ENCODE measurements at regions not wholly inside any gene's neighbourhood (a gene's known extent, or its start where the extent isn't known, plus 50 kb on each side); places are given as distances from the start of the nearest gene placed in this dataset.
"Not testable (repeated sequence)": the region's sequence is repeated elsewhere in the genome, so short reads cannot be mapped to it uniquely, and the experiment has no call there.

GRCh38 chr16:65751622-65752521, 614.6 kb upstream of the CDH5 start:
- DNase-seq, result no peak

- DNase-seq, result no peak
These were observed 617.0 kb upstream of the CDH5 start for GRCh38 chr16:65749506-65749905.

GRCh38 chr16:65746941-65747340, 619.5 kb upstream of the CDH5 start:
- no peak for DNase-seq

- no peak for DNase-seq
These were observed 621.2 kb upstream of the CDH5 start for GRCh38 chr16:65745201-65745708.

GRCh38 chr16:65744401-65744800, 622.1 kb upstream of the CDH5 start:
- no peak for DNase-seq

- no peak for DNase-seq
These were observed 621.7 kb upstream of the CDH11 start for GRCh38 chr16:65743558-65743957.

GRCh38 chr16:65740711-65741110, 618.8 kb upstream of the CDH11 start:
- no peak for DNase-seq

GRCh38 chr16:65739518-65739917, 617.7 kb upstream of the CDH11 start:
- no peak for DNase-seq

- DNase-seq, result no peak
These were observed 616.0 kb upstream of the CDH11 start for GRCh38 chr16:65737831-65738230.

GRCh38 chr16:65735615-65736014, 613.8 kb upstream of the CDH11 start:
- DNase-seq, result not testable (repeated sequence)

GRCh38 chr16:65733721-65734120, 611.9 kb upstream of the CDH11 start:
- no peak for DNase-seq

- no peak for DNase-seq
These were observed 610.0 kb upstream of the CDH11 start for GRCh38 chr16:65731833-65732232.

- DNase-seq, result no peak
These were observed 606.8 kb upstream of the CDH11 start for GRCh38 chr16:65728652-65729051.

- no peak for DNase-seq
These were observed 606.3 kb upstream of the CDH11 start for GRCh38 chr16:65728167-65728566.

GRCh38 chr16:65727534-65728137, 605.8 kb upstream of the CDH11 start:
- no peak for DNase-seq

- DNase-seq, result no peak
These were observed 603.4 kb upstream of the CDH11 start for GRCh38 chr16:65725156-65725845.

GRCh38 chr16:65722429-65722828, 600.6 kb upstream of the CDH11 start:
- DNase-seq, result no peak

- DNase-seq, result no peak
These were observed 596.0 kb upstream of the CDH11 start for GRCh38 chr16:65717846-65718245.

- no peak for DNase-seq
These were observed 595.2 kb upstream of the CDH11 start for GRCh38 chr16:65716737-65717700.

GRCh38 chr16:65713181-65713808, 591.4 kb upstream of the CDH11 start:
- DNase-seq, result no peak

GRCh38 chr16:65710107-65710506, 588.2 kb upstream of the CDH11 start:
- no peak for DNase-seq

GRCh38 chr16:65704866-65705265, 583.0 kb upstream of the CDH11 start:
- DNase-seq, result no peak
